ENCODE measurements at regions not wholly inside any gene's neighbourhood (a gene's known extent, or its start where the extent isn't known, plus 50 kb on each side); places are given as distances from the start of the nearest gene placed in this dataset.
"Not testable (repeated sequence)": the region's sequence is repeated elsewhere in the genome, so short reads cannot be mapped to it uniquely, and the experiment has no call there.

- H3K36me3 ChIP-seq (ENCODE audit: low read depth); H3K9me3 ChIP-seq; intact Hi-C loops (cut with DNase I, micrococcal nuclease); DNase-seq; H3K4me3 ChIP-seq; ATAC-seq; H3K4me1 ChIP-seq (ENCODE audit: low read depth): not testable (repeated sequence)
These were observed 320.2 kb upstream of the SPATA31A3 start for GRCh38 chr9:67312504-67312903.

GRCh38 chr9:67307109-67307508 is 314.8 kb upstream of the SPATA31A3 start:
- DNase-seq; H3K4me3 ChIP-seq; H3K9me3 ChIP-seq; intact Hi-C loops (cut with DNase I, micrococcal nuclease); H3K36me3 ChIP-seq (ENCODE audit: low read depth); ATAC-seq; H3K4me1 ChIP-seq (ENCODE audit: low read depth): not testable (repeated sequence)

- H3K9me3 ChIP-seq; DNase-seq; H3K36me3 ChIP-seq (ENCODE audit: low read depth); H3K4me3 ChIP-seq; intact Hi-C loops (cut with DNase I, micrococcal nuclease); H3K4me1 ChIP-seq (ENCODE audit: low read depth); ATAC-seq: not testable (repeated sequence)
These were observed 296.4 kb upstream of the SPATA31A3 start for GRCh38 chr9:67288797-67289196.

- H3K36me3 ChIP-seq (ENCODE audit: low read depth); H3K4me3 ChIP-seq; intact Hi-C loops (cut with DNase I, micrococcal nuclease); H3K9me3 ChIP-seq; H3K4me1 ChIP-seq (ENCODE audit: low read depth); DNase-seq: not testable (repeated sequence)
- ATAC-seq: peak; percentile 92
These were observed 295.9 kb upstream of the SPATA31A3 start for GRCh38 chr9:67288117-67288735.

GRCh38 chr9:67284299-67284698 is 291.9 kb upstream of the SPATA31A3 start:
- intact Hi-C loops (cut with DNase I, micrococcal nuclease); DNase-seq; H3K36me3 ChIP-seq (ENCODE audit: low read depth); H3K4me1 ChIP-seq (ENCODE audit: low read depth); H3K9me3 ChIP-seq; H3K4me3 ChIP-seq; ATAC-seq: not testable (repeated sequence)

- ATAC-seq; intact Hi-C loops (cut with DNase I, micrococcal nuclease); H3K4me1 ChIP-seq (ENCODE audit: low read depth); H3K9me3 ChIP-seq; H3K4me3 ChIP-seq; H3K36me3 ChIP-seq (ENCODE audit: low read depth); DNase-seq: not testable (repeated sequence)
These were observed 289.2 kb upstream of the SPATA31A3 start for GRCh38 chr9:67281574-67281973.

DNA sequence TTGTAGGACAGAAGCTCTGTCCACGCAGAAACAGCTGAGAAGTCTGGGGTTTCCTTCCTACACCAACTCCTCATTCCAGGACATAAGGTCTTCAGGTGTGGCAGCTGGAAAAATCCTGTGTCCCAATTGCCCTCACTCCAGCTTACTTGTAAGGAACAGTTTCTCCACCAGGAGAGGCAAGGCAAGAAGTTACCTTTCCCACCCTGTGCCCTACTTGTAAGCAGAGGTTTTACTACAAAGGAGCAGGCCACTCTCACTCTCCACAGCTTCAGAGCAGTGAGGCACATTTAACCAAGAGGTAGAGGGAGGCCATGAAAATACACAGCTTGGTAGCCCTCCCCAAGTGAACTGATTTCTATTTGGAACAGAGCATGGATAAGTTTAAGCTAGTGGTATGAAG is 277.3 kb upstream of the SPATA31A3 start:
- H3K4me3 ChIP-seq; H3K4me1 ChIP-seq (ENCODE audit: low read depth); ATAC-seq; DNase-seq; H3K36me3 ChIP-seq (ENCODE audit: low read depth); H3K9me3 ChIP-seq; intact Hi-C loops (cut with DNase I, micrococcal nuclease): not testable (repeated sequence)

- H3K4me1 ChIP-seq (ENCODE audit: low read depth); DNase-seq; H3K4me3 ChIP-seq; H3K36me3 ChIP-seq (ENCODE audit: low read depth); ATAC-seq; intact Hi-C loops (cut with DNase I, micrococcal nuclease); H3K9me3 ChIP-seq: not testable (repeated sequence)
These were observed 265.5 kb upstream of the SPATA31A3 start for GRCh38 chr9:67257894-67258293.

DNA sequence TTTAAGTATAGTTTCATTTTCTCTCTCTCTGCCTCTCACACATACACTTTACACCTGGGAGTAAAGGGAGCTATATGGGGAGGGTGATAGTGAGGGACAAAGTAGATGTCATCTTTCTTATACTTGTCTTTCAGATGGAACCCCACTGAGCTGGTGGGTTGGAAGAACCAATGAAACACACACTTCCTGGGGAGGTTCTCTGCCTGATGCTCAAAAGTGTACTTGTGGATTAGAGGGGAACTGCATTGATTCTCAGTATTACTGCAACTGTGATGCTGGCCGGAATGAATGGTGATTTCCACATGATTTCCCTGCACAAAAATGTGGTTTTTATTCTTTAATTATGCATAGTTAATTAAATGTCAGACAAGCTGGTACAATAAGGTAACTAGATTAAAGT is 256.6 kb upstream of the SPATA31A3 start:
- H3K4me3 ChIP-seq; intact Hi-C loops (cut with DNase I, micrococcal nuclease); H3K9me3 ChIP-seq; H3K4me1 ChIP-seq (ENCODE audit: low read depth); DNase-seq; ATAC-seq; H3K36me3 ChIP-seq (ENCODE audit: low read depth): not testable (repeated sequence)

GRCh38 chr9:67212073-67212472 is 219.7 kb upstream of the SPATA31A3 start:
- DNase-seq: not testable (repeated sequence)

GRCh38 chr9:67210842-67211241 is 218.5 kb upstream of the SPATA31A3 start:
- intact Hi-C loops (cut with DNase I, micrococcal nuclease); DNase-seq; ATAC-seq; H3K36me3 ChIP-seq (ENCODE audit: low read depth); H3K4me1 ChIP-seq (ENCODE audit: low read depth); H3K9me3 ChIP-seq; H3K4me3 ChIP-seq: not testable (repeated sequence)

More at GRCh38 chr9:67212073-67212472, 219.7 kb upstream of the SPATA31A3 start:
- H3K4me3 ChIP-seq; H3K36me3 ChIP-seq (ENCODE audit: low read depth); intact Hi-C loops (cut with DNase I, micrococcal nuclease); H3K4me1 ChIP-seq (ENCODE audit: low read depth); ATAC-seq; H3K9me3 ChIP-seq: not testable (repeated sequence)

DNA sequence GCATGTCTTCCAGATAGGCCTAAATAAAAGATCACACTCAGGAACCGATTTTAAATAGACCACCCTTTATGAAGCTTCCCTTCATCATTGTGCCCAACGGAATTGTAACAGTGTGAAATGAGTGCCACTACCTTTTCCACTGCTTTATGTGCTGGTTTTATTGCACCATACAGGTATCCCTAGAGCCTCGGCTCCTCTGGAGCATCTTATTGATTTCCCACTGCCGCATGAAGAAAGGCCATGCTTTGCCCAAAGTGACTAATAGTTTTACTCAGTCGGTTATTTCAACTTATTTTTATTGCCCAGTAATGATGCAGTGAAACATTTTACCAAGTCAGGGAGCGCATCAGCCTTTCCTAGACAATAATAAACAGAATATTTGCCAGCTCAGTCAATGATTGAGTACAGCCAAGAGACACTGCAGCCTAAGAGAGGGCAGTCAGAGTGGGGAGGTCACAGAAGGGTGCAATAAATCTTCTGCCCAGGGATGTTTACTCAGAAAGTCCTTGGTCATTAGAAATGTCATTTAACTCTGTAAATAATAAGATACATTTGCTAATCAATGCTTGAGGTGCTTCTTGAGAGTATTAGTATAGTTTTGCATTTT is 216.6 kb upstream of the SPATA31A3 start:
- ATAC-seq; H3K36me3 ChIP-seq (ENCODE audit: low read depth); DNase-seq; H3K9me3 ChIP-seq; H3K4me1 ChIP-seq (ENCODE audit: low read depth); H3K4me3 ChIP-seq; intact Hi-C loops (cut with DNase I, micrococcal nuclease): not testable (repeated sequence)

DNA sequence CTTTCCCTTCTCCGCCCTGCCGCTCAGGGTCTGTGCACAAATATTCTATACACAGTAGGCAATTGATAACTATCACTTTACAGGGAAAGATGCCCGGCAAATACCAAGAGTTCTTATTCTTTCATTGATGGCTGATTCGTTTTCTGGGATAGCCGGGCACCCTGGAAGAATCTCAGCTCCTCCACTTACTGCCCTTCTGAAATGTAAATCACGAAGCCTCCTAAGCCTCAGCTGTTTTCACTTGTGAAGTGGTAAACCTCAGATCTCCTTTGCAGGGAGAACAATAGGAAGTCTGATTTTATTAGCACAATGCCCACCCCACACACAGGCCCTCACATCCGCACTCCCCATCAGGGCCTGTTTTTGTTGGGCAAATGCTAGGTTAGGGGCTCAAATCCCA is 203.8 kb upstream of the SPATA31A3 start:
- H3K9me3 ChIP-seq; H3K36me3 ChIP-seq (ENCODE audit: low read depth); ATAC-seq; DNase-seq; H3K4me1 ChIP-seq (ENCODE audit: low read depth); H3K4me3 ChIP-seq; intact Hi-C loops (cut with DNase I, micrococcal nuclease): not testable (repeated sequence)

- ATAC-seq; intact Hi-C loops (cut with DNase I, micrococcal nuclease); H3K36me3 ChIP-seq (ENCODE audit: low read depth); H3K4me3 ChIP-seq; H3K4me1 ChIP-seq (ENCODE audit: low read depth); DNase-seq; H3K9me3 ChIP-seq: not testable (repeated sequence)
These were observed 203.0 kb upstream of the SPATA31A3 start for GRCh38 chr9:67195357-67195756.

DNA sequence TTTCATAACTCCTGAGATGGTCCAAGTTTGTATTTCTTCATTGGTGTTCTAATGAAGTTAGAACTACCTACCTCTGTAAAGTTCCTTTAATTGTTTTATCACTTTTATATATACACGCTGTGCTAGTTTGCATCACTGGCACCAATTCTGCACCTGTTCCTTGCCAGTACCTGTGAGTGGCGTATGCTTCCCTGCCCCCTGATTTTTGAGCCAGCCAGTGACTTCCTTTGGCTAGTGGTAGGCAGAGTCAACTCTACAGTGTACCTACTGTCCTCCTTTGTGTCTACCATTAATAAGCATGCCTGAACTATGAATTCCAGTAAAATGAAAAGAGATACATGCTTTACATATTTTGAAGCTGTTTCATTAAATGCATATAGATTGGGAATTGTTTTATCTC is 186.8 kb upstream of the SPATA31A3 start:
- peak; percentile 88 for ATAC-seq
- H3K4me1 ChIP-seq (ENCODE audit: low read depth); H3K4me3 ChIP-seq; intact Hi-C loops (cut with DNase I, micrococcal nuclease); H3K9me3 ChIP-seq; H3K36me3 ChIP-seq (ENCODE audit: low read depth): not testable (repeated sequence)
- DNase-seq: peak; percentile 14 to 39 (median 23)

Measured in mucosa of descending colon (tissue), 3 donors.